Large intestine (tissue), 3 donors: ENCODE measurements at regions not wholly inside any gene's neighbourhood (a gene's known extent, or its start where the extent isn't known, plus 50 kb on each side); places are given as distances from the start of the nearest gene placed in this dataset.

ENCODE experiments used
- DNase-seq, 2 donors: peaks; one replicate each; pipeline versions ENCODE4 v3.0.0 to v3.0.0-alpha.2; 2013
- H3K27ac ChIP-seq: one replicate; pipeline ENCODE4 v1.5.1; 2013; ENCODE audit warnings: low read length
- H3K27me3 ChIP-seq: 2 replicates; pipeline ENCODE4 v1.6.1; 2013; ENCODE audit warnings: low read length; ENCODE audit not compliant: control insufficient read depth, insufficient read depth
- H3K36me3 ChIP-seq: 2 replicates; pipeline ENCODE4 v1.6.1; 2013; ENCODE audit warnings: low read length; ENCODE audit not compliant: control insufficient read depth, insufficient read depth
- H3K4me1 ChIP-seq: one replicate; pipeline ENCODE4 v1.6.1; 2013; ENCODE audit warnings: low read length; ENCODE audit not compliant: control insufficient read depth, insufficient read depth
- H3K4me3 ChIP-seq: one replicate; pipeline ENCODE4 v1.5.1; 2013; ENCODE audit warnings: low read length
- H3K9me3 ChIP-seq: one replicate; pipeline ENCODE4 v1.6.1; 2013; ENCODE audit warnings: mild to moderate bottlenecking, low read depth, low read length, moderate library complexity; ENCODE audit not compliant: control insufficient read depth
- WGBS: methylation state at CpG from one replicate; pipeline ENCODE4 v1.1.5; 2013; ENCODE audit warnings: low lambda C conversion rate; ENCODE audit not compliant: insufficient coverage; 5-methylcytosine and 5-hydroxymethylcytosine counted together

DNA sequence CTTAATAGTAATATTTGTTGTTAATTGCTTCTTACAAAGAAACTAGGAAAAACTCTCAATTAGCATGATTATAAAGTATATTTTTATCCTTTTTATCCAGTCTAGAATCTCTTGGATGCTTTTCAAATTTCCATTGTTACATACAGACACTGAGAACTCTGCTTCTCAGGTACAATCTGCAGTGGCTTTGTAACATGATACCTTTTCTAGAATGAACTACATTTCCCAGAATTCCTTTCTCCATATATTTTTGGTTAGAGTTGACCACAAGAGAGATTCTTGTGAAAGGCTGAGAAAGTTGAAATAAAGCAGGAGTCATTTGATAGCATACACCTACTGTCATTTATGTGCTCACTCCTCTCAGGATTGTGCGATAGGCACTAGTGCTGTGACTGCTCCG is 148.6 kb downstream of the SLITRK6 start:
- Histone ChIP-seq H3K27me3 (no peaks in the 10 kb centered on the region), H3K27ac (no peak overlapping the region), H3K9me3 (no peaks in the 10 kb centered on the region), H3K36me3 (no peaks in the 10 kb centered on the region), H3K4me1 (no peaks in the 10 kb centered on the region), H3K4me3 (no peak overlapping the region)
- WGBS: no CpG with 5 or more reads among the region's 2 CpGs
- DNase-seq: no peak

DNA sequence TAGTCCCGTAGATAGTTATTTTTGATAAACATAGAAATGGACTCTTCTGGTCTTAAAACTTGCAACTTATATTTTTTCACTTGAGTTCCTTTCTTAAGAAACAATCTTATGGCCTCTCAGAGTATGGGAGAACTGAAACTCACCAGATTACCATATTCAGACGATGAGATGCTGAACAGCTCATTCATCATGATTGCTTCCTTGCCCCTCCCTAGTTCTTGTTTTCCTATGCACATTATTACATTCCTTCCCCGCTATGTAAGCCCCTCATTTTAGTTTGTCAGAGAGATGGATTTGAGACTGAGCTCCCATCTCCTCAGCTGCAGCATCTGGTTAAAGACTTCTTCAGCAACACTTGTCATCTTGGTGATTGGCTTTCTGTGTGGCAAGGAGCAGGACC is 158.5 kb downstream of the SLITRK6 start:
- no peaks in the 10 kb centered on the region for H3K9me3 ChIP-seq
- H3K4me1 ChIP-seq: no peaks in the 10 kb centered on the region
- no peaks in the 10 kb centered on the region for H3K27me3 ChIP-seq
- H3K27ac ChIP-seq: no peak overlapping the region
- no peaks in the 10 kb centered on the region for H3K36me3 ChIP-seq
- no CpG with 5 or more reads among the region's 3 CpGs for WGBS
- DNase-seq: no peak
- no peak overlapping the region for H3K4me3 ChIP-seq

DNA sequence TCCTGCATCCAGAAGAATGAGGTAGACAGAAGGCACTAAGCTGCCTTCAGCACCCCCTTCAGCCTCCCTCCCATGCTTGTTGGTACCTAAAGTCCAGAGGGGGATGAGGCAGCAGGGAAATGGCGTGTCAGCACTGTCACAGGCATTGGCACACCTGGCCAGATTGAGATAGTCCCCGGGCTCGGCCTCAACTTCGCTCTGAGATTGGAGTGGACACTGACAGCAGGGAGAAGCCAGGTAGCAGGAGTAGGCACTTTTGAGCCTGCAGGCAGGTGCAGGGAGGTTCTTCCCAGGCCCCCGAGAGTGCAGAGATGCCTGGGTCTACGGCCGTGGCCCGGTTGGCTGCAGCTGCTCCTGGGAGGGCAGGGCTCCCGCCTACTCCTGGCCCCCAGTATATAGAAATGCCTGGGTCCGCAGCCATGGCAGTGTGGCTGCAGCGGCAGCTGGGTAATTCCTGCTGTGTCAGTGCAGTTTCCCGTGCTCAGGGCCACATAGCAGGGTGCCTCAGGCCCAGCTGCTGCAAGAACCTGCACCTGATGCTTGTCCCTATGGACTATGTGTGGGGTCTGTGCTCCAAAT is 160.3 kb downstream of the SLITRK6 start:
- Histone ChIP-seq H3K36me3 (no peaks in the 10 kb centered on the region), H3K27me3 (no peaks in the 10 kb centered on the region), H3K9me3 (no peaks in the 10 kb centered on the region), H3K27ac (no peak overlapping the region), H3K4me3 (no peak overlapping the region), H3K4me1 (no peaks in the 10 kb centered on the region)
- no peak for DNase-seq
- no CpG with 5 or more reads among the region's 12 CpGs for WGBS

DNA sequence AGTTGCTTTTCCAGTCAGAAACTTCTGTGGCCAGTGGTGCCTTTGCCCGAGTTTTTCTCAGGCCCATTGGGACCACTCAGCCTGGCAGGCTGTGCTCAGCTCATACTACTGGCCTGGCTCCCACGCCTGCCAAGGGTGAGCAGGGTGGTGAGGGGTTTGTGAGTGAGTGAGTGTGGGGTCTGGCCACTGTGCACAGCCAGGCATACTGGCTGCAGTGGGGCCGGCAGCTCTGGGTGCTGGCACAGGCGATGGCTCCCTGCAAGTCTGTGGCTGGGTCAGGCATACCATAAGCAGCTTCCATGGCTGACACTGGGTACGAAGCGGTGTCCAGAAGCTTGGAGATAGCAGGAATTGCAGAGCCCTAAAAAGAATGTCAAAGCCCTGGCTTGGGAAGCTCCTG is 161.0 kb downstream of the SLITRK6 start:
- WGBS: no CpG with 5 or more reads among the region's 6 CpGs
- H3K27me3 ChIP-seq: no peaks in the 10 kb centered on the region

DNA sequence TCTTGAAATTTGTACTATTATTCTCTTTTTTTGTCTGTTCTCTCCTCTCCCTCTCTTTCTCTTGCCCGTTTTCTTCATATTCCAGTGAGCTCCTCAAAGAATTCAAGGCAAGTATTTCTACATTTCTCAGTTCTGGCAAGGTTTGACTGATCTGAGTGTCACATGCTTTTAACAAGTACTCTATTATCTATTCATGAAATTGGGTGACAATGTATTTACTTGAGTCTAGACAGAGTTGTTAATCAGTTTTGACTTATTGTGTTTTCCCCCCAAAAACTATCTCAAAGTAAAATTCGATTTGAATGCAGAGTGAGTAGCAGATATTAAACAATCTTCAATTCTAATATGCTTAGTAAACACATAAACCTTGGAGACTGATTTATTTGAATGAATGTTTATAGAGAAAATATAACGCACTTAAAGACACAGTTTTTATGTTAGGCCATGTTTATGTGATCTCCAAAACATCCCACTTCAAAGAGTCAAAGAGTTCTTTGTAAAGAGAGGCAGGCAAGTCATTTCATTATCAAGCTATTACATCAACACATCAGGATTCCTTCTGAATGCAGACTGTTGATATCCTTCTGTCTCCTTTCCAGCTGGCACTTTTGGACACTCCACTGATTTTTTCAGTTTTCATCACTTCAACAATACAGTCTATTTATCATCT is 166.6 kb downstream of the SLITRK6 start:
- Histone ChIP-seq H3K9me3 (no peaks in the 10 kb centered on the region), H3K4me3 (no peak overlapping the region), H3K36me3 (no peaks in the 10 kb centered on the region), H3K4me1 (no peaks in the 10 kb centered on the region), H3K27ac (no peak overlapping the region), H3K27me3 (no peaks in the 10 kb centered on the region)
- no peak for DNase-seq
- 73% methylated on average over 2 of the region's 3 CpGs for WGBS

More for the DNA sequence above, 161.0 kb downstream of the SLITRK6 start:
- Histone ChIP-seq H3K9me3 (no peaks in the 10 kb centered on the region), H3K4me1 (no peaks in the 10 kb centered on the region), H3K4me3 (no peak overlapping the region), H3K36me3 (no peaks in the 10 kb centered on the region), H3K27ac (no peak overlapping the region)
- DNase-seq: no peak

DNA sequence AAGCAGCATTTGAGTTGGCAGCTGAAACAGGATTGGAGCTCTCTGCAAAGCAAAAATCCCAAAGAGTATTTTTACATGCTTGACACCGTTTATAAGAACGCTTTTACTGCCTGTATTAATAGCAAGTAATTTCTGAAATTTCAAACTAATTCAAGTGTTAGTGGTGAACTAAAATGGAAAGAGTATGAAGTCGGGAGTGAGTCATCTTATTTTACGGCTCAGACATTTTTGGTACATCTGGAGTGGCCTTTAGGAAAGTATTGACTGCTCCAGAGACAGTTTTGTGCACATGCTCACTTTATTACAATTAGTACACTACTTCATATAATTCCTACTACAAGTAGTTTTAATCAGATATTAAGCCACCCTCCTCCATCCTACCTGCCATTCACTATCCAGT is 167.4 kb downstream of the SLITRK6 start:
- Histone ChIP-seq H3K4me3 (no peak overlapping the region), H3K9me3 (no peaks in the 10 kb centered on the region), H3K27me3 (no peaks in the 10 kb centered on the region), H3K36me3 (no peaks in the 10 kb centered on the region), H3K4me1 (no peaks in the 10 kb centered on the region), H3K27ac (no peak overlapping the region)
- 82% methylated on average over 2 of the region's 4 CpGs for WGBS
- DNase-seq: no peak

DNA sequence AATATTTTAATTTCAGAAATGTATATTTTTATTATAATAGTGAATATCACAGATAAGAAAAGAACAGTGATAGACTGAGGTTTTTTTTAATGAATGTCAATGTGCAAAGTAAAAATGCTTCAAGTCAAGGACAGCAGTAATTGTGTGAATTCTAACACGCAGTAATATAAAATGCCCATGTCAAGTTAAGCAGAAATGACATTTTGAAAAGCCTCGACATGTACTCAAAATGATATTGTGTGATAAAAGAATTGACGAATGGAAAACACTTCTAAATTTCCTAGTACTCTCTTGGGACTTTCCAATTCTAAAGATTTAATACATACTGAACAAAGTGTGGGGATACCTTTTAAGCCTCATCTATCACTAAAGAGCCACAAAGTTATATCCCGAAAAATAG is 172.6 kb downstream of the SLITRK6 start:
- Histone ChIP-seq H3K4me1 (no peaks in the 10 kb centered on the region), H3K36me3 (no peaks in the 10 kb centered on the region), H3K9me3 (no peaks in the 10 kb centered on the region), H3K4me3 (no peak overlapping the region), H3K27me3 (no peaks in the 10 kb centered on the region), H3K27ac (no peak overlapping the region)
- no peak for DNase-seq
- 100% methylated on average over 1 of the region's 4 CpGs for WGBS

DNA sequence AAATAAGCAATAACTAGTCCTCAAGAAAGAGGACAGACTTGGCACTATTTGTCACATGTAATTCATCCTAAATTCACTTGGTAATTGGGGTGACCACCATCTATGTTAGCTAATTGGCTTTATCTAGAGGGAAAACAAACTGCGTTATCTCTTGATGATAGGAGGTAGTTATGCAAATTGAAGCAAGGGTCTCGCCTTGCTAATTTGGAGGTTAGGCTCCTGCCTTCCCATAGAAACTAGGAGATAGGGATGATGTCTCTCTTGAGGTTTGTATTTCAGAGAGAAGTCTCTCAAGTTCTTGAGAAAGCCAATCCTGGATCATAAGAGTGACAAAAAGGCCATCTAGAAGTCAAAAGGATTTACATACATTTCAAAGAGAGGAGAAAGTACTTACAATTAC is 179.9 kb downstream of the SLITRK6 start:
- no peaks in the 10 kb centered on the region for H3K9me3 ChIP-seq
- H3K27ac ChIP-seq: no peak overlapping the region
- H3K4me1 ChIP-seq: no peaks in the 10 kb centered on the region
- DNase-seq: no peak
- H3K4me3 ChIP-seq: no peak overlapping the region
- no peaks in the 10 kb centered on the region for H3K27me3 ChIP-seq
- no CpG with 5 or more reads among the region's 2 CpGs for WGBS
- H3K36me3 ChIP-seq: no peaks in the 10 kb centered on the region

DNA sequence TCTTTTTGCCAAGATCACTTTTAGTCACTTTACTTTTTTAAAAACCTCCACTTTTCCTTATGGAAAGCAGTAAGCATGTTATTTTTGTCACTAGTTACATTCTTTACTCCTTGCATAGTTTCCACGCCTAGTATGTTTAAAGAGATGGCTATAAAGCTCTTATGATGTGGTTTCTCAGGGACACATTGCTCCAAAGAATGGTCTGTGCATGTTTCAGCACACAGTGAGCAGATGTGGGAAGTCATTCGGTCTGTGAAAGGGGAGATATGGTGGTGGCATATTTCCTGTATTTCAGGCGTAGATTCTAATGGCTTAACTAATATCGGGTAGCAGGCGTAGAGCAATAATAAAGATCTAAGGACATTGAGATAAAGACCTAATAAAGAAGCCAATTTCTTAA is 180.7 kb downstream of the SLITRK6 start:
- Histone ChIP-seq H3K27me3 (no peaks in the 10 kb centered on the region), H3K4me1 (no peaks in the 10 kb centered on the region), H3K9me3 (no peaks in the 10 kb centered on the region), H3K36me3 (no peaks in the 10 kb centered on the region), H3K4me3 (no peak overlapping the region), H3K27ac (no peak overlapping the region)
- 80% methylated on average over 2 of the region's 5 CpGs for WGBS
- no peak for DNase-seq

DNA sequence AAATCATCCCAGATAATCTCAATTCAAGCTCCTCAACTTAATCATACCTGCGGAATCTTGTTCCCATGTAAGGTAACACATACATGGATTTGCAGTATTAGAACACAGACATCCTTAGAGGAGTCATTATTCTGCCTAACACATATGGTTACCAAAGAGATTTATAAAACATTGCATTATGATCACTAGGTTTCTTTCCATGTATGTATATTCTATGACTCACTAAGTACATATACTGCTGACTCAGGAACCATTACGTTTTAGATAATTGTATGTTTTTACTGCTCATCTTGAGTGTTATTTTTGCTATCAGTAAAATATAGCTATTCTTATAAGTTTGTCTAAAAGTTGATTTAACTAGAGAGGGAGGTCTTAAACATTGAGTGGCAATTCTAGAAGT is 182.9 kb downstream of the SLITRK6 start:
- 50% methylated on average over 1 of the region's 2 CpGs for WGBS
- Histone ChIP-seq H3K36me3 (no peaks in the 10 kb centered on the region), H3K4me1 (no peaks in the 10 kb centered on the region), H3K9me3 (no peaks in the 10 kb centered on the region), H3K27me3 (no peaks in the 10 kb centered on the region), H3K27ac (no peak overlapping the region), H3K4me3 (no peak overlapping the region)
- no peak for DNase-seq

DNA sequence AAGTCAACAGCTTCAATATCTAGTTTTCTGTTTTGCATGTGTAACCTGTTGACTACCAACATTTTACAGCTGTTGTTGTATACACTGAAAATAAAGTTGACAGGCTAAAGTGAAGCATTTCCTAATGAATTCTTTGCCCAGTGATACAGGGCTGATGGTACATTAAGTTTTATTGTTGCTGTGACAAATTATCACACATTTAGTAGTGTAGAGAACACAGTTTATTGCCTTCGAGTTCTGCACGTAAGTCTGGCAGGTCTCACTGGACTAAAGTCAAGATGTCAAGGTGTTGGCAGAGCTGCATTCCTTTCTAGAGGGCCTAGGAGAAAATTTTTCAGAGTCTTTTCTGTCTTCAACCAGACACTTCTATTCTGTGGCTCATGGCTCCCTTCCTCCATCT is 184.2 kb downstream of the SLITRK6 start:
- Histone ChIP-seq H3K9me3 (no peaks in the 10 kb centered on the region), H3K4me1 (no peaks in the 10 kb centered on the region), H3K27ac (no peak overlapping the region), H3K27me3 (no peaks in the 10 kb centered on the region), H3K36me3 (no peaks in the 10 kb centered on the region), H3K4me3 (no peak overlapping the region)
- no CpG with 5 or more reads among the region's 2 CpGs for WGBS
- DNase-seq: no peak
